Effector CD4-positive, alpha-beta T cell (primary cell): ENCODE measurements at regions not wholly inside any gene's neighbourhood (a gene's known extent, or its start where the extent isn't known, plus 50 kb on each side); places are given as distances from the start of the nearest gene placed in this dataset.

Experiments
- DNase-seq: peaks from one replicate; pipeline ENCODE4 v3.0.0-alpha.2; 2020

- no peak for DNase-seq
Measured at GRCh38 chr10:120300513-120300912, 156.5 kb upstream of the PLPP4 start.

GRCh38 chr10:120308589-120308988, 148.4 kb upstream of the PLPP4 start:
- no peak for DNase-seq

GRCh38 chr10:120313715-120314114, 143.3 kb upstream of the PLPP4 start:
- no peak for DNase-seq

- DNase-seq = no peak
Measured at GRCh38 chr10:120314442-120314841, 142.6 kb upstream of the PLPP4 start.

GRCh38 chr10:120318862-120319261, 138.2 kb upstream of the PLPP4 start:
- DNase-seq = no peak

- DNase-seq = no peak
Measured at GRCh38 chr10:120327675-120328074, 129.4 kb upstream of the PLPP4 start.

- no peak for DNase-seq
Measured at GRCh38 chr10:120328647-120329046, 128.4 kb upstream of the PLPP4 start.

GRCh38 chr10:120335553-120335952, 121.5 kb upstream of the PLPP4 start:
- no peak for DNase-seq

GRCh38 chr10:120336306-120336910, 120.6 kb upstream of the PLPP4 start:
- DNase-seq = no peak

GRCh38 chr10:120336911-120337540, 120.0 kb upstream of the PLPP4 start:
- peak; percentile 31 for DNase-seq

GRCh38 chr10:120342115-120342714, 114.8 kb upstream of the PLPP4 start:
- DNase-seq = no peak

GRCh38 chr10:120345186-120345585, 111.8 kb upstream of the PLPP4 start:
- no peak for DNase-seq

- no peak for DNase-seq
Measured at GRCh38 chr10:120347644-120348043, 109.4 kb upstream of the PLPP4 start.

GRCh38 chr10:120349069-120349468, 108.0 kb upstream of the PLPP4 start:
- DNase-seq = no peak

GRCh38 chr10:120355425-120355824, 101.6 kb upstream of the PLPP4 start:
- no peak for DNase-seq

GRCh38 chr10:120360571-120360970, 96.5 kb upstream of the PLPP4 start:
- DNase-seq = no peak

- no peak for DNase-seq
Measured at GRCh38 chr10:120365872-120366271, 91.2 kb upstream of the PLPP4 start.

GRCh38 chr10:120367341-120367740, 89.7 kb upstream of the PLPP4 start:
- DNase-seq = no peak

GRCh38 chr10:120368338-120368737, 88.7 kb upstream of the PLPP4 start:
- no peak for DNase-seq

GRCh38 chr10:120368927-120369326, 88.1 kb upstream of the PLPP4 start:
- no peak for DNase-seq

GRCh38 chr10:120369856-120370276, 87.2 kb upstream of the PLPP4 start:
- DNase-seq = no peak

GRCh38 chr10:120371856-120372255, 85.2 kb upstream of the PLPP4 start:
- no peak for DNase-seq

GRCh38 chr10:120372917-120373316, 84.1 kb upstream of the PLPP4 start:
- no peak for DNase-seq

GRCh38 chr10:120375666-120376065, 81.4 kb upstream of the PLPP4 start:
- no peak for DNase-seq

GRCh38 chr10:120381931-120382330, 75.1 kb upstream of the PLPP4 start:
- no peak for DNase-seq
